Large intestine (tissue), 3 donors: ENCODE measurements at regions not wholly inside any gene's neighbourhood (a gene's known extent, or its start where the extent isn't known, plus 50 kb on each side); places are given as distances from the start of the nearest gene placed in this dataset.

Experiments used
- DNase-seq, 2 donors: peaks; one replicate each; pipeline versions ENCODE4 v3.0.0 to v3.0.0-alpha.2; 2013
- H3K27ac ChIP-seq: one replicate; pipeline ENCODE4 v1.5.1; 2013; ENCODE audit warnings: low read length
- H3K27me3 ChIP-seq: 2 replicates; pipeline ENCODE4 v1.6.1; 2013; ENCODE audit warnings: low read length; ENCODE audit not compliant: control insufficient read depth, insufficient read depth
- H3K36me3 ChIP-seq: 2 replicates; pipeline ENCODE4 v1.6.1; 2013; ENCODE audit warnings: low read length; ENCODE audit not compliant: control insufficient read depth, insufficient read depth
- H3K4me1 ChIP-seq: one replicate; pipeline ENCODE4 v1.6.1; 2013; ENCODE audit warnings: low read length; ENCODE audit not compliant: control insufficient read depth, insufficient read depth
- H3K4me3 ChIP-seq: one replicate; pipeline ENCODE4 v1.5.1; 2013; ENCODE audit warnings: low read length
- H3K9me3 ChIP-seq: one replicate; pipeline ENCODE4 v1.6.1; 2013; ENCODE audit warnings: mild to moderate bottlenecking, low read depth, low read length, moderate library complexity; ENCODE audit not compliant: control insufficient read depth
- WGBS: methylation state at CpG from one replicate; pipeline ENCODE4 v1.1.5; 2013; ENCODE audit warnings: low lambda C conversion rate; ENCODE audit not compliant: insufficient coverage; 5-methylcytosine and 5-hydroxymethylcytosine counted together

GRCh38 chr7:52838981-52839411 lies 196.4 kb upstream of the POM121L12 start:
- no peak for DNase-seq
- Histone ChIP-seq H3K27ac (no peak overlapping the region), H3K27me3 (no peaks in the 10 kb centered on the region), H3K36me3 (no peaks in the 10 kb centered on the region), H3K9me3 (no peaks in the 10 kb centered on the region), H3K4me1 (no peaks in the 10 kb centered on the region), H3K4me3 (no peak overlapping the region)
- WGBS = no CpG with 5 or more reads among the region's 1 CpG

GRCh38 chr7:52831321-52831720 lies 204.1 kb upstream of the POM121L12 start:
- H3K9me3 ChIP-seq = no peaks in the 10 kb centered on the region
- no peak overlapping the region for H3K27ac ChIP-seq
- H3K4me3 ChIP-seq = no peak overlapping the region
- no peaks in the 10 kb centered on the region for H3K27me3 ChIP-seq
- no peaks in the 10 kb centered on the region for H3K4me1 ChIP-seq
- DNase-seq = no peak
- 93% methylated on average over 3 of the region's 5 CpGs for WGBS
- no peaks in the 10 kb centered on the region for H3K36me3 ChIP-seq

GRCh38 chr7:52830801-52831200 lies 204.6 kb upstream of the POM121L12 start:
- DNase-seq = no peak
- no peak overlapping the region for H3K4me3 ChIP-seq
- H3K36me3 ChIP-seq = no peaks in the 10 kb centered on the region
- H3K4me1 ChIP-seq = no peaks in the 10 kb centered on the region
- H3K27me3 ChIP-seq = no peaks in the 10 kb centered on the region
- 67% methylated on average over 1 of the region's 1 CpG for WGBS
- H3K9me3 ChIP-seq = no peaks in the 10 kb centered on the region
- no peak overlapping the region for H3K27ac ChIP-seq

GRCh38 chr7:52826515-52827265 lies 208.7 kb upstream of the POM121L12 start:
- no peak overlapping the region for H3K27ac ChIP-seq
- WGBS = 86% methylated on average over 1 of the region's 6 CpGs
- no peaks in the 10 kb centered on the region for H3K27me3 ChIP-seq
- H3K4me3 ChIP-seq = no peak overlapping the region
- H3K4me1 ChIP-seq = no peaks in the 10 kb centered on the region
- no peaks in the 10 kb centered on the region for H3K36me3 ChIP-seq
- DNase-seq = no peak
- H3K9me3 ChIP-seq = peaks cover 2% of the 10 kb centered on the region

GRCh38 chr7:52825611-52826010 lies 209.8 kb upstream of the POM121L12 start:
- H3K9me3 ChIP-seq = peaks cover 7% of the 10 kb centered on the region
- H3K4me3 ChIP-seq = no peak overlapping the region
- H3K4me1 ChIP-seq = no peaks in the 10 kb centered on the region
- no peaks in the 10 kb centered on the region for H3K27me3 ChIP-seq
- H3K36me3 ChIP-seq = no peaks in the 10 kb centered on the region
- DNase-seq = no peak
- 40% methylated on average over 1 of the region's 3 CpGs for WGBS
- H3K27ac ChIP-seq = no peak overlapping the region

- WGBS = 67% methylated on average over 1 of the region's 1 CpG
Observed at GRCh38 chr7:52811537-52811936, 223.9 kb upstream of the POM121L12 start.

GRCh38 chr7:52799817-52800216 lies 235.6 kb upstream of the POM121L12 start:
- Histone ChIP-seq H3K27ac (no peak overlapping the region), H3K9me3 (no peaks in the 10 kb centered on the region), H3K4me3 (no peak overlapping the region), H3K27me3 (no peaks in the 10 kb centered on the region), H3K4me1 (no peaks in the 10 kb centered on the region), H3K36me3 (no peaks in the 10 kb centered on the region)
- no CpG with 5 or more reads among the region's 9 CpGs for WGBS
- no peak for DNase-seq

More at GRCh38 chr7:52811537-52811936, 223.9 kb upstream of the POM121L12 start:
- no peaks in the 10 kb centered on the region for H3K36me3 ChIP-seq
- H3K9me3 ChIP-seq = no peaks in the 10 kb centered on the region
- no peak for DNase-seq
- H3K4me3 ChIP-seq = no peak overlapping the region
- no peak overlapping the region for H3K27ac ChIP-seq
- no peaks in the 10 kb centered on the region for H3K27me3 ChIP-seq
- no peaks in the 10 kb centered on the region for H3K4me1 ChIP-seq

DNA sequence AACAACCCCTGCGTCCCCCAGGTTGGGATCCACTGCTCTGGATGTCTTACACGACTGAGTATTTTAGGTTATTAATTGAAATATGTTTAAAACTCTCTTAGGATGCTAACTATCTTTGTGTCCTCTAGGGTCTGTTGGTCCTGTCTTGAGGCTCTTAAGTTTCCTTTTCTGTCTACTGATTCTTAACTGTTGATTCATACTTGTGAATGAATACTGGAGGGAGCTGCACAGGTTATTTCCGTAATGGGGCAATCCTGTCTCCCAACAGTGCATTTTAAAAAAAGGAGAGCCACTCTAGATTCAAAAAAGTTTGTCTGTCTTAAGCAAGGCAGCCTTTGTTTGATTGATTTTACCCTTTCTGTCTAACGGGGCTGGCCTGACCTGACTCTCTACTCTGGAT lies 237.6 kb upstream of the POM121L12 start:
- no peak overlapping the region for H3K27ac ChIP-seq
- no CpG with 5 or more reads among the region's 4 CpGs for WGBS
- no peak for DNase-seq
- H3K4me1 ChIP-seq = no peaks in the 10 kb centered on the region
- no peaks in the 10 kb centered on the region for H3K9me3 ChIP-seq
- no peak overlapping the region for H3K4me3 ChIP-seq
- H3K36me3 ChIP-seq = no peaks in the 10 kb centered on the region
- H3K27me3 ChIP-seq = no peaks in the 10 kb centered on the region

- Histone ChIP-seq H3K4me1 (no peaks in the 10 kb centered on the region), H3K9me3 (no peaks in the 10 kb centered on the region), H3K36me3 (no peaks in the 10 kb centered on the region), H3K4me3 (no peak overlapping the region), H3K27me3 (no peaks in the 10 kb centered on the region), H3K27ac (no peak overlapping the region)
- no peak for DNase-seq
- no CpG with 5 or more reads among the region's 1 CpG for WGBS
Observed at GRCh38 chr7:52794621-52795020, 240.8 kb upstream of the POM121L12 start.

GRCh38 chr7:52791176-52791700 lies 244.2 kb upstream of the POM121L12 start:
- Histone ChIP-seq H3K27ac (no peak overlapping the region), H3K27me3 (no peaks in the 10 kb centered on the region), H3K4me3 (no peak overlapping the region), H3K4me1 (no peaks in the 10 kb centered on the region), H3K9me3 (no peaks in the 10 kb centered on the region), H3K36me3 (no peaks in the 10 kb centered on the region)
- DNase-seq = no peak
- 74% methylated on average over 4 of the region's 4 CpGs for WGBS

GRCh38 chr7:52786174-52786573 lies 249.3 kb upstream of the POM121L12 start:
- no peaks in the 10 kb centered on the region for H3K36me3 ChIP-seq
- H3K4me3 ChIP-seq = no peak overlapping the region
- H3K4me1 ChIP-seq = no peaks in the 10 kb centered on the region
- H3K27ac ChIP-seq = no peak overlapping the region
- no peaks in the 10 kb centered on the region for H3K27me3 ChIP-seq
- no peak for DNase-seq
- 29% methylated on average over 1 of the region's 3 CpGs for WGBS
- H3K9me3 ChIP-seq = no peaks in the 10 kb centered on the region
